SK-N-MC (cell line): ENCODE measurements at regions not wholly inside any gene's neighbourhood (a gene's known extent, or its start where the extent isn't known, plus 50 kb on each side); places are given as distances from the start of the nearest gene placed in this dataset.
A peak's percentile ranks its signal among the peaks of the same experiment; 100 is the strongest.

Source experiments
- DNase-seq: peaks from one replicate; pipeline ENCODE4 v3.0.0-alpha.2; 2011; ENCODE audit warnings: low read depth, low spot score
- H3K27ac ChIP-seq: fragments of 200-600 bp; sonication (generic); 2 replicates; pipeline ENCODE4 v1.5.1; 2016; ENCODE audit warnings: mixed run types
- H3K36me3 ChIP-seq: fragments of 200-600 bp; sonication (generic); 2 replicates; pipeline ENCODE4 v1.6.1; 2017; ENCODE audit warnings: antibody characterized with exemption, low read length, mixed read lengths; ENCODE audit not compliant: insufficient read depth
- H3K4me3 ChIP-seq: fragments of 200-600 bp; sonication (generic); 2 replicates; pipeline ENCODE4 v1.5.1; 2016
- H3K9ac ChIP-seq: fragments of 200-600 bp; sonication (generic); 2 replicates; pipeline ENCODE4 v1.8.0; 2017; ENCODE audit warnings: mixed run types, mixed read lengths; ENCODE audit not compliant: insufficient read length
- H3K9me3 ChIP-seq: fragments of 200-600 bp; sonication (generic); 2 replicates; pipeline ENCODE4 v1.6.1; 2017; ENCODE audit warnings: low read depth, mild to moderate bottlenecking, antibody characterized with exemption, low read length, moderate library complexity, mixed read lengths
- EZH2 ChIP-seq: fragments of 200-600 bp; sonication (generic); IDR thresholded peaks from one replicate; pipeline ENCODE4 v1.6.1; 2017; ENCODE audit warnings: antibody characterized with exemption
- FOXP2 ChIP-seq: optimal IDR thresholded peaks from 2 replicates; pipeline ENCODE3; 2011; ENCODE audit warnings: mild to moderate bottlenecking, moderate library complexity; ENCODE audit not compliant: insufficient read depth; ENCODE audit errors: extremely low read length, control extremely low read depth
- POLR2AphosphoS5 ChIP-seq: IDR thresholded peaks from 2 replicates; pipeline ENCODE4 v1.6.1; 2012; ENCODE audit warnings: mild to moderate bottlenecking, low read depth, low read length, borderline replicate concordance

DNA sequence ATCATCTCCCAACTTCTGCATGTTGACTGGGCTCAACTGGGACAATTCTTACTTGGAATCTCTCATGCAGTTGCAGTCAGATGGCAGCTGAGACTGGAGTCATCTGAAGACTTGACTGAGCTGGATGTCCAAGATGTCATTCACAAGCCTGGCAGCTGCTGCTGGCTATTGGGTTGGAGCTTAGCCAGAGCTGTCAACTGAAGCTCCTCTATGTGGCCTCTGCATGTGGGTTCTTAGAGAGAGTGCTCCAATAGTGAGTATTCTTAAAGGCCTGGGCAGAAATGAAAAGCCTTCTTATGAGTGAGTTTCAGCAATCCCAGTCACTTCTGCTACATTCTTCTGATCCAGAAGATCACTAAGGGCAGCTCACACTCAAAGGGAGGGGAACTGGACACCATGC lies 440.9 kb downstream of the LRIG3 start:
- Histone ChIP-seq H3K4me3 (no peak overlapping the region), H3K36me3 (no peaks in the 10 kb centered on the region), H3K9me3 (no peaks in the 10 kb centered on the region), H3K27ac (no peak overlapping the region), H3K9ac (no peak overlapping the region)
- no peak for TF ChIP-seq FOXP2
- no peak for TF ChIP-seq POLR2AphosphoS5
- TF ChIP-seq EZH2 = no peak
- DNase-seq = no peak

DNA sequence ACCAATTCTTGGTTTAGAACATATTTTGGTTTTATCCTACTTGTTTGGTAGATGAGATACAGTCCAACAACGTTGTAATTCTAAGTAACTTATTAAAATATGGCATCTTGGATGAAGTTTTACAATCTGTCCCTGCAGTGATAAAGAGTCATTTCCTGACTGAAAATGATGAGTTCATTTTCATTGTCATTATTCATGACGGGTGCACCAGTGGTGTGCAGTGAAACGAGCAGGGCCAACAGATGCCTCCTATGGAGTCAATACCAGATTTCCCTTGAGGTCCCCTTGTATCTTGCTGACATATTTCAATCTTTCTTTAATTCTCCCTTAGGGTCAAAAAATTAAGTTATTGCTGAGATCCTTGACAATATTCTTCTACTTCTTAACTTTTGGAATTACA lies 438.5 kb downstream of the LRIG3 start:
- no peaks in the 10 kb centered on the region for H3K36me3 ChIP-seq
- no peak overlapping the region for H3K9ac ChIP-seq
- H3K9me3 ChIP-seq = no peaks in the 10 kb centered on the region
- peak; percentile 5 for DNase-seq
- peak overlapping the region; percentile 21 for H3K4me3 ChIP-seq
- TF ChIP-seq POLR2AphosphoS5 (no peak), EZH2 (no peak), FOXP2 (no peak)
- H3K27ac ChIP-seq = 0 out of 2 replicates have a peak overlapping the region, but pooled peaks have one; percentile 7

DNA sequence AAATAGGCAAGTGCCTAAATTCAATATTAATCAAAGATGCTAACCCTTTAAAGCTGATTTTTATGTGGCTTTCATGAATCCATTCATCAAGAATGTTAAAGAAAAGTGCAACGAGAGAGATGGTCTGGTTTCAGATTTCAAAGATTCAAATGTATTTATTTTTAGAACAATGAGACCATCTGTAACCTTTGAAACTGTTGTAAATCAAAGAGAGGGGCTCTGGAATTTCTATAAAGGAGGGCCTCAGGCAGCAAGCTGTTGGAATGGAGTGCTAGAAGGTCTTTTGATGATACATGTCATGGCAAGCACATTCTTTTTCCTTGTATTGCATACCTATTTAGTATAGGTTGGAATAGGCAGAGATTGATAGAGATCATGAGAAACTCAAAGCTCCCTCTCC lies 433.0 kb downstream of the LRIG3 start:
- Histone ChIP-seq H3K9ac (no peak overlapping the region), H3K27ac (no peak overlapping the region), H3K36me3 (no peaks in the 10 kb centered on the region), H3K4me3 (0 out of 2 replicates have a peak overlapping the region, but pooled peaks have one; percentile 11), H3K9me3 (no peaks in the 10 kb centered on the region)
- TF ChIP-seq EZH2 (no peak), POLR2AphosphoS5 (no peak), FOXP2 (no peak)
- no peak for DNase-seq

DNA sequence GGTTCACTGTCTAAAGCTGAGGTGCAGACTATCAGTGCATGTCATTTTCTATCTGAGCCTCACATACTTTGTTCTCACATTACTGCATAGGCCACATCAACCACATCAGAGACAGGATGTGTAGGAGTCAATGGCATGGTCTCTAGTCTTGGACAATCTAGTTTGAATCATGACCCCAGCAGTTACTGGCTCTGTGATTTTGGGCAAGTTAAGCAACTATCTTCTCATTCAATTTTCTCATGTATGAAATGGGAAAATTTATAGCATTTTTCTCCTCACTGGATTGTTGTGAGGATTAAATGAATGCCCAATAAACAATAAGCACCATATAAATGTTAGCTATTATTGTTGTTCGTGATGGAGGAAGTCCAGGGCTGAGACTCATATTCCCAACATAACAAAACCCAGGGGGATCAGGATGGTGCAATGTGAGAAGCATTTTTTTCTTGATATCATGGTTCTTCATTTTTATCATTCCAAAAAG lies 432.6 kb downstream of the LRIG3 start:
- no peaks in the 10 kb centered on the region for H3K36me3 ChIP-seq

DNA sequence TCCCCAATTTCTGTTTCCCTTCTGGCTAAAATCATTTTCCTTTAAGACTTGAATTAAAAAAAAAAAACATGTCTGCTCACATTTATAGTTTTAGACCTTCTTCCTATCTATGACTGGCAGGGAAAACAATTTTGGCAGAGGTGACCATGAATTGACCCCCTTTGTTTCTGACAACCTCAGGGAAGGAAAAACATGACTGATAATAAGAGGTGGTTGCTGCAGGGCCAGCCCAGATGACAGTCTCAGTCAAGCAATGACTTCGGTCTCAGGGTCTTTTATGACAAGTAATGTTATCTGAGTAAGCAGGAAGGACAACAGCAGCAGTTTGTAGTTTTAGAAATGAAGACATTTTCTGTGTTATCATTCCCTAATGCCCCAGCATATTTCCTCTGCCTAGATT lies 430.9 kb downstream of the LRIG3 start:
- no peak overlapping the region for H3K4me3 ChIP-seq
- H3K9me3 ChIP-seq = no peaks in the 10 kb centered on the region
- no peak overlapping the region for H3K9ac ChIP-seq
- no peak for DNase-seq
- no peak overlapping the region for H3K27ac ChIP-seq
- H3K36me3 ChIP-seq = no peaks in the 10 kb centered on the region
- TF ChIP-seq FOXP2 (no peak), POLR2AphosphoS5 (no peak), EZH2 (no peak)

More for the DNA sequence above, 432.6 kb downstream of the LRIG3 start:
- no peak overlapping the region for H3K4me3 ChIP-seq
- no peak for DNase-seq
- TF ChIP-seq FOXP2 (no peak), POLR2AphosphoS5 (no peak), EZH2 (no peak)
- no peaks in the 10 kb centered on the region for H3K9me3 ChIP-seq
- no peak overlapping the region for H3K27ac ChIP-seq
- no peak overlapping the region for H3K9ac ChIP-seq

DNA sequence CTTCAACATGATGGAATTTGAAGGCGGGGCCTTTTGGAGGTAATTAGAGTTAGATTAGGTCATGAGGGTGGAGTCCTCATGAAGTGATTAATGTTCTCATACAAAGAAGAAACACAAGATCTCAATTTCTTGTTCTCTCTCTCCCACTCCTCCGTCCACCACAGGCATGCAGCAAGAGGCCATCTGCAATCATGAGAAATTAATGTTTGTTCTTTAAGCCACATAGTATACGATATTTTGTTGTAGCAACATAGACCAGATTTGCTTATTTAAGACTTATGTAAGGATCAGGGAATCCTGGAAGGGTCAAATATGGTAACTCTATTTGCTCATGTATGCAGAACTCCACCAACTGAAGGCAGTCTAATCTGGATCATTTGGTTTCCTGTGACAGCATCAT lies 429.0 kb downstream of the LRIG3 start:
- Histone ChIP-seq H3K36me3 (no peaks in the 10 kb centered on the region), H3K27ac (no peak overlapping the region), H3K4me3 (no peak overlapping the region), H3K9me3 (no peaks in the 10 kb centered on the region), H3K9ac (no peak overlapping the region)
- TF ChIP-seq FOXP2 (no peak), POLR2AphosphoS5 (no peak), EZH2 (no peak)
- no peak for DNase-seq

DNA sequence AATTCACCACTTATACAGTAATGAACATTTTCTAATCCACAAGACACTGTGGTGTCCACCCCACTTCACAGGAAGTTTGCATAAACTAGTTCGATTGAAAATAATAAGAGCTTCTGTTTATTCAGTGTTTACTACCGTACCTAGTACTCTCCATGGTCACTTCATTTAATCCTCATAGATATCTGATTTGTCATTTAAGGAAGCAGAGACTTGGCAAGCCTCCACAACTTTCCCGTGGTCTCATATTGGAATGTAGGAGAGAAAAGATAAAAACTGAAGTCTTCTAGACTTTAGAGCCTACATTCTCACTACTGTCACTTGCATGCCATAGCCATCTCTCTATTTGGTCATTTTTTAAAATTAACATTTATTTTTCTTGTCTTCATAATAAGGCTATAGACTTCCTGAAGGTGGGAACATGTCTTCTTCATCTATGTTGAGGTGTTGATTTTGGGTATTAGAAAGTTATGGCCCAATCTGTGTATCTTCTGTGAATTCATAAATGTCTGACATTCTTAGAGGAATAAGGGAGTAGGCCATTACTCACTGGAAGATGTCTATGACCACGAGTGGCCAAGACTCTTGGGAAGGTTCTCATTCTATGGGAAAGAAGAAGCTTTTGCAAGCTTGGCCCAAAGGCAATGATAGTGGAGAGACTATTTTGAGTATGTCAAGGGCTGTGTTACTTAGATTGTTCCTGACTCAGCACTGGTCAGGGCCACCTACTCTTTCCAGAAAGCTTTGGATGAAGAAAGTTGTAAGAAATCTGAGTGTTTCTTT lies 423.7 kb downstream of the LRIG3 start:
- Histone ChIP-seq H3K4me3 (no peak overlapping the region), H3K36me3 (no peaks in the 10 kb centered on the region), H3K9ac (no peak overlapping the region), H3K9me3 (no peaks in the 10 kb centered on the region), H3K27ac (no peak overlapping the region)
- no peak for DNase-seq
- TF ChIP-seq FOXP2 = no peak
- TF ChIP-seq POLR2AphosphoS5 = no peak
- TF ChIP-seq EZH2 = no peak

DNA sequence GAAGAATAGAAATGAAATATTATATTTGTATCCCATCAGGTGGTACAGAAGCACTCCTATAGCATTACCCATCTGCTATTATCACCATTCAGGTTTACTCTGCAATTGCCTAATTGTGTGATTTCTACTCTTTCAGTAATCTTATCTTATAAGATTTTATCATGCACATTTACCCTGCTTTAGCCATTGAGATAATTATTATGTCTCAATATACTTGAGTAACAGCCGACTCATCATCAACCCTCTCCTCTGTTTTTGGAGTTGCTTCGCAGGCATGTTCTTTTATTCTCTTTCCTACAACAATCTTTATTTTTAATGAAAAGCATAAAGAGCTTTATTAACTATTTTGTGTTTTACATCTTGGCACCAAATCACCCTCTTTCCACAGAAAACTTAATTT lies 419.9 kb downstream of the LRIG3 start:
- Histone ChIP-seq H3K9me3 (no peaks in the 10 kb centered on the region), H3K36me3 (no peaks in the 10 kb centered on the region), H3K27ac (no peak overlapping the region), H3K9ac (no peak overlapping the region), H3K4me3 (no peak overlapping the region)
- TF ChIP-seq POLR2AphosphoS5 = no peak
- no peak for TF ChIP-seq FOXP2
- no peak for TF ChIP-seq EZH2
- DNase-seq = no peak

DNA sequence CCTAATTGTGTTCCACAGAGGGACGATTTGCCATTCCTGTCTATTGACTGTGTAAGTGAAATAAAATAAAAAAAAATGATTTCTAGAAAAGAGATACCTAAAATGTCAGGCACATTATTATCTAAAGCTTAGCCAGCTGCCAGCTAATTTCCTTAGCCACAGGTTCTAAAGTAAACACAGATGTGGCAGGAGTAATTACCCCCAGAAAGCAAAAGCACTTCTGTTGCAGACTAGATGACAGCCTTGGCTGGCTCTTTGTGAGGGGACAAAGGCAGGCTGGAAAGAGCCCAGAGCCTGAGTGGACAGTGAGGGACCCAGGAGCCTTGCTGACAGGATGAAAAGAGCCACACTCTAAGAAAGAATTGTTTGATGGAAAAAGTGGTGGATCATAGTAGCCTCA lies 418.1 kb downstream of the LRIG3 start:
- no peak for DNase-seq
- no peak overlapping the region for H3K9ac ChIP-seq
- no peaks in the 10 kb centered on the region for H3K9me3 ChIP-seq
- H3K36me3 ChIP-seq = no peaks in the 10 kb centered on the region
- H3K27ac ChIP-seq = no peak overlapping the region
- H3K4me3 ChIP-seq = no peak overlapping the region; the same call in 1 of the 2 replicates
- TF ChIP-seq FOXP2 (no peak), POLR2AphosphoS5 (no peak), EZH2 (no peak)
